CD4-positive, alpha-beta memory T cell (primary cell): ENCODE measurements at regions not wholly inside any gene's neighbourhood (a gene's known extent, or its start where the extent isn't known, plus 50 kb on each side); places are given as distances from the start of the nearest gene placed in this dataset.
"Not testable (repeated sequence)": the region's sequence is repeated elsewhere in the genome, so short reads cannot be mapped to it uniquely, and the experiment has no call there.

Experiments
- CTCF ChIA-PET: fragments of 350-600 bp; sonication (Branson Sonifier 250); formaldehyde crosslinking; loops from one replicate; lab custom pipeline; 2021; ENCODE audit warnings: inconsistent platforms; ENCODE audit not compliant: partially characterized antibody; lab: Charles Lee
- POLR2A ChIA-PET: fragments of 350-600 bp; sonication (Branson Sonifier 250); formaldehyde crosslinking; loops from one replicate; lab custom pipeline; 2021; ENCODE audit not compliant: partially characterized antibody; lab: Charles Lee
- DNase-seq, 5 donors: peaks; one replicate each; pipeline versions ENCODE4 v3.0.0 to v3.0.0-alpha.2; 2020 to 2022; ENCODE audit warnings: mixed read lengths in 1 of 5
- H3K27ac ChIP-seq: one replicate; pipeline ENCODE4 v1.7.0; 2013; ENCODE audit warnings: low read depth, low read length
- H3K27me3 ChIP-seq: 2 replicates; pipeline ENCODE4 v1.7.0; 2013; ENCODE audit warnings: mild to moderate bottlenecking, low read length, moderate library complexity; ENCODE audit not compliant: insufficient read depth
- H3K36me3 ChIP-seq: 2 replicates; pipeline ENCODE4 v1.7.0; 2013; ENCODE audit warnings: mild to moderate bottlenecking, low read length, moderate library complexity; ENCODE audit not compliant: insufficient read depth
- H3K4me1 ChIP-seq: 2 replicates; pipeline ENCODE4 v1.7.0; 2013; ENCODE audit warnings: mild to moderate bottlenecking, low read length, moderate library complexity; ENCODE audit not compliant: insufficient read depth
- H3K4me3 ChIP-seq, 2 donors: one replicate each; pipeline ENCODE4 v1.7.0; 2013; ENCODE audit warnings: low read length in 2 of 2, mild to moderate bottlenecking in 1 of 2
- H3K9me3 ChIP-seq, 2 donors: one replicate each; pipeline ENCODE4 v1.7.0; 2013; ENCODE audit warnings: low read length in 2 of 2, control low read depth in 1 of 2; ENCODE audit not compliant: control insufficient read depth in 1 of 2
- H3K27ac Mint-ChIP-seq, 7 donors: one replicate each; pipeline ENCODE4 v1.8.0; 2020 to 2021; ENCODE audit warnings: mixed read lengths in 7 of 7, mild to moderate bottlenecking in 6 of 7, inconsistent platforms in 3 of 7, moderate library complexity in 3 of 7
- H3K27me3 Mint-ChIP-seq, 2 donors: one replicate each; pipeline ENCODE4 v1.8.0; 2020 to 2021; ENCODE audit warnings: mixed read lengths in 2 of 2
- H3K36me3 Mint-ChIP-seq, 2 donors: one replicate each; pipeline ENCODE4 v1.8.0; 2020 to 2021; ENCODE audit warnings: mixed read lengths in 2 of 2, inconsistent platforms in 1 of 2, mild to moderate bottlenecking in 1 of 2
- H3K4me1 Mint-ChIP-seq, 4 donors: one replicate each; pipeline ENCODE4 v1.8.0; 2020 to 2021; ENCODE audit warnings: mixed read lengths in 4 of 4, mild to moderate bottlenecking in 1 of 4
- H3K4me3 Mint-ChIP-seq, 8 donors: one replicate each; pipeline ENCODE4 v1.8.0; 2020 to 2021; ENCODE audit warnings: mixed read lengths in 8 of 8, mild to moderate bottlenecking in 7 of 8, moderate library complexity in 6 of 8, inconsistent platforms in 3 of 8
- H3K9me3 Mint-ChIP-seq, 8 donors: one replicate each; pipeline ENCODE4 v1.8.0; 2020 to 2021; ENCODE audit warnings: mixed read lengths in 8 of 8, mild to moderate bottlenecking in 5 of 8, inconsistent platforms in 3 of 8, moderate library complexity in 1 of 8
- intact Hi-C: fragments of 100-400 bp; cut with micrococcal nuclease; formaldehyde crosslinking; loops from one replicate; pipeline ENCODE4 v1.15.1; 2023

- POLR2A ChIA-PET, DNase-seq, H3K27me3 ChIP-seq, H3K27ac Mint-ChIP-seq, H3K4me1 ChIP-seq, H3K27me3 Mint-ChIP-seq, H3K4me3 ChIP-seq, H3K36me3 ChIP-seq, H3K36me3 Mint-ChIP-seq, intact Hi-C loops, H3K9me3 ChIP-seq, H3K4me1 Mint-ChIP-seq, H3K4me3 Mint-ChIP-seq, CTCF ChIA-PET, H3K27ac ChIP-seq: not testable (repeated sequence)
- peaks cover 5 to 36% (median 15%) of the 10 kb centered on the region in 8 donors for H3K9me3 Mint-ChIP-seq
Measured at GRCh38 chr17:22310292-22310691, 618.0 kb downstream of the KCNJ18 start.

DNA sequence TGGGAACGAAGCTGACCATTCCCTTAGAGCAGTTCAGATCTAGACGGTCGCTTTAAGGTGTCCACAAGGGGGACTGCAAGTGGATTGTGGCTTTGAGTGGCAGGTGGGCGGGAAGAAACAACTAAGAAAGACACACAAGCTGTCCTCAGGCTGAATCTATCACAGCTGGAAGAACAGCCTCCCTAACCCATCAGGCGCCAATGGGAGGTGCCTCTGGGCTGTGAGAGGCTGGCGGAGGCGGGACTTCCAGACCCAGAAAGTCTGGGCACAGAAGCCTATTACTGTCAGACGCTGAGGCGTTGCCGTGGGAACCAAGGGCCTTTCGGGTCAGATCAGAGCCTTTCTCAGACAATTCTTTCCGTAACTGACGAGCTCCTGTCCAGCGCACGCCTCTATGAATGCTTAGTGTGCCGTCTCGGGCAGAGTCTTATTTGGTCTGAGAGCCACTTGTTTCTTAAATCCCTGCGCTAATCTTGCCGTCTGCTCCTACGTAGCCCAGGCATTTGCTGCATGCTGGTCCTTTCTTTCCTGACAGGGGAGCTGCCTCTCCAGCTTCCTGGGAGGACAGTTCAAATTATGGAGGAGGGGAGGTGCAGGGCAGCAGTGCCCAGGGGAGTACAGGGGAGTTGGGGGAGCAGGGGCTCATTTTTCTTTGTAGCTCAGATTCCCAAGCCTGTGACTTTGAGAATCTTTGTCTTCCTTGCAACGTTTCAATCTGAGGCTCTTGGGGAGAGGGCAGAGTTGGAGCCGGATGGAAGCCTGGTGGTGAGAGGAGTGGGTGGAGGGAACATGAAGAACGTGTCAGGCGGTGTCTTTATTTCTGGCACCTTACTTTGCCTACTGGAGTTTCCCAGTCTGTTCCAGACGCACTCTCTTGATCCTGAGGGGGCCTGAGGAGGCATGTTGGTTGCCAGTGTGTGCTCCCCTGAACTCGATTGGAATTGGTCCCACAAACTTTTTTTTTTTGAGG is 618.7 kb downstream of the KCNJ18 start:
- H3K4me3 Mint-ChIP-seq = no peak overlapping the region
- H3K9me3 Mint-ChIP-seq = peaks cover 3 to 36% (median 12%) of the 10 kb centered on the region in 8 donors
- no peaks in the 10 kb centered on the region for H3K36me3 ChIP-seq
- no peak overlapping the region for H3K4me3 ChIP-seq
- no peaks in the 10 kb centered on the region for H3K27me3 Mint-ChIP-seq
- H3K27ac ChIP-seq = no peak overlapping the region
- H3K27ac Mint-ChIP-seq = no peak overlapping the region
- POLR2A ChIA-PET = no interaction called here
- H3K27me3 ChIP-seq = no peaks in the 10 kb centered on the region
- intact Hi-C loops = no loop called here
- no peaks in the 10 kb centered on the region for H3K4me1 ChIP-seq
- H3K4me1 Mint-ChIP-seq = no peaks in the 10 kb centered on the region
- no peak for DNase-seq
- no peaks in the 10 kb centered on the region for H3K36me3 Mint-ChIP-seq
- no peaks in the 10 kb centered on the region for H3K9me3 ChIP-seq
- CTCF ChIA-PET = no interaction called here

DNA sequence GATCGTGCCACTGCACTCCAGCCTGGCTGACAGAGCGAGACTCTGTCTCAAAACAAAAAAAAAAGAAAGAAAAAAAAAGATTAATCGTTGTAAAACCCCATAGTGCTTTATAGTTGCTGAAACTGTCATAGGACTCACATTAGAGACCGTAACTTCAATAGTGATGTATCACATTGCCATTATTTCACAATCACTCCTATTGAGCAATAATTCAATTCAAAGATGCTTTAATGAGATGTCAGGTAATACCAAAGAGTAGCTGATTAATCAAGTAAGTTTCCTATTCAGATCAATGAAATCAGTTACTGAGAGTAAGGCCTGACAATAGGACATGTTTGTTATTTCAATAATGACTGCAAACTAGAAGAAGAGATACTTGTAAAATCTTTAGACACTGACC is 628.7 kb downstream of the KCNJ18 start:
- H3K27me3 ChIP-seq, POLR2A ChIA-PET, H3K27ac Mint-ChIP-seq, CTCF ChIA-PET, DNase-seq, H3K4me1 Mint-ChIP-seq, H3K36me3 ChIP-seq, H3K27ac ChIP-seq, H3K4me1 ChIP-seq, intact Hi-C loops, H3K4me3 ChIP-seq, H3K27me3 Mint-ChIP-seq, H3K9me3 ChIP-seq, H3K4me3 Mint-ChIP-seq, H3K36me3 Mint-ChIP-seq: not testable (repeated sequence)
- H3K9me3 Mint-ChIP-seq = peaks cover 6 to 42% (median 15%) of the 10 kb centered on the region in 8 donors

GRCh38 chr17:22322893-22323550 is 630.7 kb downstream of the KCNJ18 start:
- H3K27ac ChIP-seq, H3K4me1 ChIP-seq, H3K36me3 ChIP-seq, POLR2A ChIA-PET, H3K4me1 Mint-ChIP-seq, H3K4me3 ChIP-seq, H3K36me3 Mint-ChIP-seq, DNase-seq, H3K27me3 ChIP-seq, H3K27ac Mint-ChIP-seq, intact Hi-C loops, H3K9me3 ChIP-seq, H3K4me3 Mint-ChIP-seq, H3K27me3 Mint-ChIP-seq, CTCF ChIA-PET: not testable (repeated sequence)
- H3K9me3 Mint-ChIP-seq = peaks cover 6 to 42% (median 15%) of the 10 kb centered on the region in 8 donors

DNA sequence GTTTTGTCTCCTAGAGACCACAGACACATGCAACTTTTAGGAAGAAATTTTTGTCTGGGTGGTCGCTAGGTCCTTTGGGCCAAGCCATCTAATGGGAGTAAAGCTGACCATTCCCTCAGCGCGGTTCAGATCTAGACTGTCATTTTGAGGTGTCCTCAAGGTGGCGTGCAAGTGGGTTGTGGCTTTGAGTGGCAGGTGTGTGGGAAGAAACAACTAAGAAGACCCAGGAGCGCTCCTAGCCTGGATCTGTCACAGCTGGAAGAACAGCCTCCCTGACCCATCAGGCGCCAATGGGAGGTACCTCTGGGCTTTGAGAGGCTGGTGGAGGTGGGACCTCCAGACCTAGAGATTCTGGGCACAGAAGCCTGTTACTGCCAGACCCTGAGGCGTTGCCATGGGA is 645.1 kb downstream of the KCNJ18 start:
- Mint-ChIP-seq H3K27me3 (no peaks in the 10 kb centered on the region), H3K36me3 (no peaks in the 10 kb centered on the region), H3K9me3 (peaks cover 0 to 41% (median 9%) of the 10 kb centered on the region in 8 donors), H3K4me3 (no peak overlapping the region), H3K27ac (no peak overlapping the region), H3K4me1 (no peaks in the 10 kb centered on the region)
- DNase-seq = no peak
- no peaks in the 10 kb centered on the region for H3K4me1 ChIP-seq
- POLR2A ChIA-PET = no interaction called here
- no peak overlapping the region for H3K4me3 ChIP-seq
- no peak overlapping the region for H3K27ac ChIP-seq
- CTCF ChIA-PET = no interaction called here
- H3K27me3 ChIP-seq = no peaks in the 10 kb centered on the region
- no peaks in the 10 kb centered on the region for H3K36me3 ChIP-seq
- intact Hi-C loops = no loop called here
- no peaks in the 10 kb centered on the region for H3K9me3 ChIP-seq

DNA sequence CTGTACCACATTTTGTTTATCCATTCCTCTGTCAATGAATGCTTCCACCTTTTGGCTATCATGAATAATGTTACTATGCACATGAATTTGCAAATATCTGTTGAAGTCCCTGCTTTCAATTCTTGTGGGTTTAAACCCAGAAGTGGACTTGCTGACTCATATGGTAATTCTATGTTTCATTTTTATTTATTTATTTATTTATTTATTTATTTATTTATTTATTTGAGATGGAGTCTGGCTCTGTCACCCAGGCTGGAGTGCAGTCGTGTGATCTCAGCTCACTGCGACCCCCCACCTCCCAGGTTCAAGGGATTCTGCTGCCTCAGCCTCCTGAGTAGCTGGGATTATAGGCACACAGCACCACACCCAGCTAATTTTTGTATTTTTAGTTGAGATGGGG is 664.3 kb downstream of the KCNJ18 start:
- DNase-seq, H3K4me1 ChIP-seq, H3K36me3 Mint-ChIP-seq, H3K27ac ChIP-seq, H3K27me3 Mint-ChIP-seq, H3K27ac Mint-ChIP-seq, H3K4me3 ChIP-seq, H3K27me3 ChIP-seq, H3K9me3 ChIP-seq, H3K36me3 ChIP-seq, POLR2A ChIA-PET, H3K4me3 Mint-ChIP-seq, CTCF ChIA-PET, intact Hi-C loops, H3K4me1 Mint-ChIP-seq: not testable (repeated sequence)
- H3K9me3 Mint-ChIP-seq = peaks cover 3 to 17% (median 8%) of the 10 kb centered on the region in 8 donors

DNA sequence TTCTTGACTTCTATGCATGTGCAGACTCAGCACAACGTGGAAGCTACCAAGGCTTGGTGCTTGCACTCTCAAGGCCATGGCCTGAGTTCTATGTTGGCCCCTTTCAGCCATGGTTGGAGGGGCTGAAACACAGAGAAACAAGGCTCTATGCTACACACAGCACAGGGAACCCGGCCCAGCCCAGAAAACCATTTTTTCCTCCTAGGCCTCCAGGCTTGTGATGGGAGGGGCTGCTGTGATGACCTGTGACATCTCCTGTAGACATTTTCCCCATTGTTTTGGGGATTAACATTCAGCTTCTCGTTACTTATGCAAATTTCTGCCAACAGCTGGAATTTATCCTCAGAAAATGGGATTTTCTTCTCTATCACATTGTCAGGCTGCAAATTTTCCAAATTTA is 678.7 kb downstream of the KCNJ18 start:
- H3K4me3 Mint-ChIP-seq, intact Hi-C loops, POLR2A ChIA-PET, H3K27ac ChIP-seq, H3K9me3 ChIP-seq, H3K27ac Mint-ChIP-seq, H3K4me1 ChIP-seq, CTCF ChIA-PET, H3K36me3 ChIP-seq, DNase-seq, H3K4me1 Mint-ChIP-seq, H3K27me3 Mint-ChIP-seq, H3K4me3 ChIP-seq, H3K27me3 ChIP-seq, H3K36me3 Mint-ChIP-seq: not testable (repeated sequence)
- H3K9me3 Mint-ChIP-seq = peaks cover 0 to 36% (median 12%) of the 10 kb centered on the region in 8 donors
